NT2/D1 (cell line): ENCODE measurements at regions not wholly inside any gene's neighbourhood (a gene's known extent, or its start where the extent isn't known, plus 50 kb on each side); places are given as distances from the start of the nearest gene placed in this dataset.

Experiments used
- SUZ12 ChIP-seq: IDR thresholded peaks from 2 replicates; pipeline ENCODE4 v1.6.1; 2011; ENCODE audit not compliant: insufficient read length, insufficient read depth; ENCODE audit errors: extremely low read depth
- YY1 ChIP-seq: IDR thresholded peaks from 2 replicates; pipeline ENCODE4 v1.6.1; 2011; ENCODE audit not compliant: insufficient read length, insufficient read depth
- ZNF274 ChIP-seq: IDR thresholded peaks from 2 replicates; pipeline ENCODE4 v1.6.1; 2011; ENCODE audit warnings: mild to moderate bottlenecking, low read depth, low read length

DNA sequence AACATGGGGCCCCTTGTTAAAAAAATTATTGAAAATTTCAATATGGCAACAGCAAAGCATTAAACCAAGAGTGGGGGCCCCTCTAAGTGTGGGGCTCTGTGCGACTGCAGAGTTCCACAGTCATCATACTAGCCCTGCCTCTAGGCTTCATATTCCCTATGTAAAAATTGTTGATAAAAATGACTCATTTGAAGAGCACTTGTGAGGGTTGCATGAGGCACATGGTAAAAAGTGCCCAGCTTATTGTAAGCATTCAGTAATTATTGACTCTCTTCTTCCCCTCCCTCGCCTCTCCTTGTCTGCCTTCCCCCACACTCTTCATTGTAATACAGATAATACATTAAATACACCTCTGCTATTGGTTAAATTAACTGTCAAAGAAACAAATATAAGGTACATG is 86.7 kb upstream of the PTBP2 start:
- TF ChIP-seq YY1 (no peak), SUZ12 (no peak), ZNF274 (no peak)
